ENCODE measurements at regions not wholly inside any gene's neighbourhood (a gene's known extent, or its start where the extent isn't known, plus 50 kb on each side); places are given as distances from the start of the nearest gene placed in this dataset.

DNA sequence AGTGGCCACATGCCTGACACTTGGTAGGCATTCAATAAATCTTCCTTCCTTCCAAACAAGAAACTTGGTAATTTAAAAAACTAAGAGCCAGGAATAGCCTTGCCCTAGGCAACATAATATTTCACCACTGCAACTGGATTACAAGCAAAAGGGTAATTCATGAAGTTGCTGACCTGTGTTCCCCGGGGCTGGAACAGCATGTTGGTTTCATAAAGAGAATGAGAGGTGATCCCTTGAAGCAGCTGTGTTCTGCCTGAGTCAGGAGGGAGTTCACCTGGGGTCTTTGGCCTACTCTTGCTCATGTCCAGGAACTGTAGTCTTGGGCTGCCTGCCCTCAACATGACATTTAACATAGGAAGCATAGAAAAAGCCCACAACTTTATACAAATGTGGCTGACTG lies 329.0 kb upstream of the DAB1 start:
- TF ChIP-seq, protein P1, sequence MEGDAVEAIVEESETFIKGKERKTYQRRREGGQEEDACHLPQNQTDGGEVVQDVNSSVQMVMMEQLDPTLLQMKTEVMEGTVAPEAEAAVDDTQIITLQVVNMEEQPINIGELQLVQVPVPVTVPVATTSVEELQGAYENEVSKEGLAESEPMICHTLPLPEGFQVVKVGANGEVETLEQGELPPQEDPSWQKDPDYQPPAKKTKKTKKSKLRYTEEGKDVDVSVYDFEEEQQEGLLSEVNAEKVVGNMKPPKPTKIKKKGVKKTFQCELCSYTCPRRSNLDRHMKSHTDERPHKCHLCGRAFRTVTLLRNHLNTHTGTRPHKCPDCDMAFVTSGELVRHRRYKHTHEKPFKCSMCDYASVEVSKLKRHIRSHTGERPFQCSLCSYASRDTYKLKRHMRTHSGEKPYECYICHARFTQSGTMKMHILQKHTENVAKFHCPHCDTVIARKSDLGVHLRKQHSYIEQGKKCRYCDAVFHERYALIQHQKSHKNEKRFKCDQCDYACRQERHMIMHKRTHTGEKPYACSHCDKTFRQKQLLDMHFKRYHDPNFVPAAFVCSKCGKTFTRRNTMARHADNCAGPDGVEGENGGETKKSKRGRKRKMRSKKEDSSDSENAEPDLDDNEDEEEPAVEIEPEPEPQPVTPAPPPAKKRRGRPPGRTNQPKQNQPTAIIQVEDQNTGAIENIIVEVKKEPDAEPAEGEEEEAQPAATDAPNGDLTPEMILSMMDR (conservative IDR thresholded peaks at IDR 0.05; ENCODE audit: low read depth, low read length): no peak
- no peak for TF ChIP-seq EZH2 (IDR thresholded peaks at IDR 0.05; ENCODE audit: low read length, unreplicated experiment)

Measured in PC-3 (cell line).